ENCODE measurements at regions not wholly inside any gene's neighbourhood (a gene's known extent, or its start where the extent isn't known, plus 50 kb on each side); places are given as distances from the start of the nearest gene placed in this dataset.
"Not testable (repeated sequence)": the region's sequence is repeated elsewhere in the genome, so short reads cannot be mapped to it uniquely, and the experiment has no call there.

DNA sequence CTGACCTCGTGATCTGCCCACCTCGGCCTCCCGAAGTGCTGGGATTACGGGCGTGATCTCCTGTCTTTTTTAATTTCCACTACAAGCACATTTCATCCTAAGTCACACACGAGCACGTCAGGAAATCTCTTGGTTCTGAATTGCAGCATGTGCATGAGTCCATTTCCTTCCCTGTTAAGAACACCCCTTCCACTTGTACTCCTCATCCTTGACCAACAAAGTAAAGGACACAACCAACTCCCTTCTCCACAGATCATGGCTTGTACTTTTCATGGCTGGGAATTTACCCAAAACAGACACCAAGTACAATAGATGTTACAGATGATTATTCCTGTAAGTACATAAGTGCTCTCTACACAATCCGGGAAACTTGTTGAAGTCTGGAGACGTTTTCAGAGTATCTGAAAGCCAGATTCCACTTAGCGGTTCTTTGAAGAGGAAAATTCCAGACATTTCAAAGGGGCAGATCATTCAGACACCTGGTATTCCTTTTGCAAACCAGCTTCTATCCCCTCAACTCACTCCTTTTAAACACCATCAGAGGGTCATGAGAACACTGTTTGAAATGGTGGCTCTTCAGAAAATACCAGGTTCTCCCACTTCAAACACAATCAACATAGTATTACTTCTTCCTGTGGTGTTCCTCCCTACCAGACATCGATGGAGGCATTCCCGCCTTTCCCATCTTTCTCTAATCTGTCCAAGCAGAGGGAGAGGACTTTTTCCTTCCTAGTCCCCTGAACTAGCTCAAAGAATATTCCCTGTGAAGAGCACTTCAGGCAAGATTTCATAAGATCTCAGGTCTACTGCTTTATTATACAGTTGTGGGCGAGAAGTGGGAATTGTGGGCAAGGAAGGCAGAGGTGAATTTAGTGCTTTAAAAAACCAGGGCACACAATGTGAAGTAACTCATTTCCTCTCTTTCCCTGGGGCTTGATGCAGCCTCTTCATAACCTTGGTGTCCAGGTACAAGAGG, 80.1 kb upstream of the TSC22D2 start:
- DNase-seq: no peak

DNA sequence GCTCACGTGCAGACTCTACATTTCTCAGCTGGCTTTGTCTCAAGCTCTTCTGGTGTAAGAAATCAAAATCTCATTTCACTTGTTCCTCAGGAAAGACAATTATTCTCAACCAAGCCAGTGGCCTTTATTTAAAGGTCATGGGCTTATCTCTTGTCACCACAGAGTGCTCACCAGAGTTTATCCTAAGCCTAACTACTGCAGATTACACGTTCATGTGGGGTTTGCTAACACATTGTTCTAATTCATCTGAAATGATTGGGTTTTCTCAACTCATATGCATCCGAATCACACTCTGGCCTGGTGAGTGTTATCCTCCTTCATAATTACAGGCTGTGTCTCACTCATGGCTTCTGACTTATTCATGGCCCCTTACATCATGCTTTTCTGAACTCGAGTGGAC, 83.3 kb upstream of the TSC22D2 start:
- DNase-seq: no peak

DNA sequence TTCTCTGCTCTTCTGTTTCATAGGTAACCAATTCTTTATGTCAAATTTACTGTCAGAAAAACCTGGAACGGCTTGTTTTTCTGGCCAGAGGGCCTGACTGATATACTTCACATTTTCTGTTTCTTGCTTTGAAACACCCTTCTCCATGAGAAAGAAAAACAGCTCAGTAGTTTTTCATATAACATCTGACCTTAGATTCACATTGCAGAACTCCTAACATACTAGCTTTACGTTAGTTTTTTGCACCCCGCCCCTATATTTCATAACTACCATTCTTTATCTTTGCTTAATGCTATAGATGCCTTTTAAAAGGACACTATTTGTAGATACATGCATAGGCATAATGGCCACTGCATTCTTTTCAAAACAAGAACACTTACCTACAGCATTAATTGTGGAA, 83.9 kb upstream of the TSC22D2 start:
- no peak for DNase-seq

DNA sequence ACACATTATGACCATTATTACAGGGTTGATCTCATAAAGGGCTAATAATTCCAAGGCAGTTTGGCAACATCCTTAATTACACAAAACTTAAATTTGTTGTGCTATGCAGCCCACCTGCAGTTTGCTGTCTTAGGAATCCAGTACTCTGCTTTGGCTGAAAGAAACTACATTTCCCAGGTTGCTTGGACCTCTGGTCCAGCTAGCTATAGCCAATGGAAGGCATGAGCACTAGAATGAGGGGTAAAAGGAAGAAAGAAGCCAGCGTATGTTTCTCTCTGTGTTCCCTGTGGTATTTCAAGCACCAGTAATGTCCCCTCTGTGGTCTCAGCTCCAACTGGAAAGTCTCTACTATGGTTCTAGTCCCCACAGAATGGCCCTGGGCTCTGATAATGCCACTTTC, 84.3 kb upstream of the TSC22D2 start:
- DNase-seq: no peak

DNA sequence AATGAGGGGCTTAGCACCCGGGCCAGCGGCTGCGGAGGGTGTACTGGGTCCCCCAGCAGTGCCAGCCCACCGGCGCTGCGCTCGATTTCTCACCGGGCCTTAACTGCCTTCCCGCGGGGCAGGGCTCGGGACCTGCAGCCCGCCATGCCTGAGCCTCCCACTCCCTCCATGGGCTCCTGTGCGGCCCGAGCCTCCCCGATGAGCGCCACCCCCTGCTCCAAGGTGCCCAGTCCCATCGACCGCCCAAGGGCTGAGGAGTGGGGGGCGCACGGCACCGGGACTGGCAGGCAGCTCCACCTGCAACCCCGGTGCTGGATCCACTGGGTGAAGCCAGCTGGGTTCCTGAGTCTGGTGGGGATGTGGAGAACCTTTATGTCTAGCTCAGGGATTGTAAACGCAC, 85.0 kb upstream of the TSC22D2 start:
- not testable (repeated sequence) for DNase-seq

DNA sequence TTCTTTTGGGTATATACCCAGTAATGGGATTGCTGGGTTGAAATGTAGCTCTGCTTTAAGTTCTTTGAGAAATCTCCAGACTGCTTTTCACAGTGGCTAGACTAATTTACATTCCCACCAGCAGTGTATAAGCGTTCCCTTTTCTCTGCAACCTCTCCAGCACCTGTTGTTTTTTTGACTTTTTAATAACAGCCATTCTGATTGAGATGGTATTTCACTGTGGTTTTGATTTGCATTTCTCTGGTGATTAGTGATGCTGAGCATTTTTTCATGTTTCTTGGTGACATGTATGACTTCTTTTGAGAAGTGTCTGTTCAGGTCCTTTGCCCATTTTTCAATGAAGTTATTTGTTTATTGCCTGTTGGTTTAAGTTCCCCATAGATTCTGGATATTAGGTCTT, 87.1 kb upstream of the TSC22D2 start:
- DNase-seq: not testable (repeated sequence)

DNA sequence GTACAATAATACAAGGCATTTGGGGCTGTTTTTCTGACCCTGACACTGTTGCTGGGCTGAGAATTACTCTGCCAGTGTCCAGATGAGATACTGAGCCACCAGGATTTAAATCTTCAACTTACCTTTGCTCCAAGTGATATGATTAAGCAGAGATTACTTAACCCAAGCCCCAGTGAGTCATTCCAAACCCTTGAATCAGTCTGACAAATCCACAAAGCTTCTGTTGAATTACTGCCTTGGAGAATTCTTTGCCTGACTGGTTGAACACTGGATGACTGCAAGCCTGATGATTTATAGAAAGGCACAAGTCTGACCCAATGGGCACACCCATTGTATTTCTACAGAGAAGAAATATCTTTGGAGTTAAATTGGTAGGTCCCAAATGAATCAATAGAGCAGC, 88.2 kb upstream of the TSC22D2 start:
- no peak for DNase-seq

DNA sequence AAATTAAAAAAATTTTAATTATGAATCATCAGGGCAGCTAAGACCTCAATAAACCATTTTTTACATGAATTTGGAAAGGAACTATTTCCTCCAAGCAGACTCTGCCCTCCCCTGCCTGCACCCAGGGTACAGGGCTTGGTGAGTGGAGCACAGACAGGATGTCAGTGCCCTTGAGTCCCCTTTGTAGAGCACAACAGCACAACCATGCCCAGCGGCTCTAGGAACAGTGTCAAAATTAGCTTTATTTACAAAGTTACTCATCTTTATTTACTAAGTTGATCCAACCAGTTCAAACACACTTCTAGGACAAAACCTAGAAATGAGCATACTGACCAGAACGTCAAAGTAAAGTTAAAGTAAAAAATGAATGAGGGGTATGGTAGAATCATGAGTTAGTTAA, 90.6 kb upstream of the TSC22D2 start:
- no peak for DNase-seq

DNA sequence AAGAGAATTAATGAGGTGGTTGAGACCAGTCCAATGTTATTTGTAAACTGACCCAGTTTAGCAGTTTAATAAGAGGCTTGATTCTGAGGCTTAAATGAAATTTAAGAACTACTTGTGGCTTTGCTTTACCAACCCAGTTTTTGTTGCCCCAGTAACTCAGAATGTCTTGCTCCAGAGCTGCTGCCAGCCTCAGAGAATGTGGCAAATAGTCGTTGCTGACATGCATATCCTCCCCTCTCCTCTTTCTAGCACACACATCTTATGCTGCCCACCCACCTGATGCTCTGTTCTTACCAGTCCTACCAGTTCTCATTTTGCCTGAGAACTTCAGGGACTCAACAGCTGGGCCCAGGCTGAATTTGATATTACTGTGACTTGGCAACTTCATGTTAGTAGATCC, 92.4 kb upstream of the TSC22D2 start:
- DNase-seq: no peak

DNA sequence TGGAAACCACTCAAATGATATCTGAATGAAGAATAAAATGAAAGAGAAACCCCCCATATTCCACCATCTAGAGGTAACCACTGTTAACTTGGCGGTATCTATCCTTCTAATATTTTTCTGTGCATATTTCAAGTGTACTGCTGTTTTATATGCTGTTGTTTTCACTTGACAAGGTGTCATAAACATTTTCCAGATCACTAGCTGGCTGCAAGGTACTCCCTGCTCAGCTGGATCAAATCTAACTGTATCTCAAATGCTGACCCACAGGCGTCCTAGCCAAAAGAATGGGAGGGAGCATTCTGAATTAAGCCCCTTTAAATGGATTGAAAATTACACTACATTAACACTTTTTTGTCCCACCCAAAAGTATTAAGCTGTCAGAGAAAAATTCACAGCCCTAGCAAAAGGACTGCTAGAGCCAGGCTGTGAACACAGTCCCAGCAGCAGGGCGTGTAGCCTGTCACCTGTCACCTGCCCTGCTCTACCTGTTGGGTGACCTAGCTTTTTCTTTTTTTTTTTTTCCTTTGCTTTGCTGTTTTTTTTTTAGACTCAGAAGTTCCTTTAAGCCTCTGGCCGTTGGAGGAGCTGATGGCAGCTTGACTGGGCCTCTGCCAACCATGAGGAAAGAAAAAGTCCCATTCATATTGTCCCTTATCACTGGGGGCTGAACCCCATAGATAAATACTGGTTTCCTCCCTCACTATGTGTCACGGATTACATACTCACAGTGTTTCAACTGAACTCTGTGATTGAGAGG, 93.7 kb upstream of the TSC22D2 start:
- DNase-seq: no peak

DNA sequence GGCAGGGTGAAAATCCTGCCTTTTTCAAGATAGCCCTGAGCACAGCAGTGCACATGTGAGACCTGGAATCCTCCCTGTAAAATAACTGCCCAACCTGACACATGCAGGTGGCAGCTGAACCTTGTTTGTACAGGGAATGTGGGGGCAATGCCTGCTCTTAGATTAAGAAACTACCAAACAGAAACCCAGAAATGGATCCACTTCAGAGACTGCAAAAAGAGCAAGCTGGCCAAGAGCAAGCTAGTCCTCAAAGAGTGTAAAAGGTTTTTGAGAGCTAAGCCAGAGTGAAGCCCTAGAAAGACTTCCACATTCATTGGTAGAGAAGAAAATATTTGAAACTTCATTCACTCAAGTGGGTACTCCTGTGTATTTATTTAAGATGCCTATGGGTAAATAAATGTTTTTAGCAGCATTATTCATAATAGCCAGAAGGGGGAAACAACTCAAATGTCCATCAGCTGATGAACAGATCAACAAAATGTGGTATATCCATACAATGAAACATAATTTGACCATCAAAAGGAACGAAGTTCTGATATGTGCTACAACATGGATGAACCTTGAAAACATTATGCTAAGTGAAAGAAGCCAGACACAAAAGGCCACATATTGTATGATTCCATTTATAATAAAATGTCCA, 96.0 kb upstream of the TSC22D2 start:
- DNase-seq: no peak

DNA sequence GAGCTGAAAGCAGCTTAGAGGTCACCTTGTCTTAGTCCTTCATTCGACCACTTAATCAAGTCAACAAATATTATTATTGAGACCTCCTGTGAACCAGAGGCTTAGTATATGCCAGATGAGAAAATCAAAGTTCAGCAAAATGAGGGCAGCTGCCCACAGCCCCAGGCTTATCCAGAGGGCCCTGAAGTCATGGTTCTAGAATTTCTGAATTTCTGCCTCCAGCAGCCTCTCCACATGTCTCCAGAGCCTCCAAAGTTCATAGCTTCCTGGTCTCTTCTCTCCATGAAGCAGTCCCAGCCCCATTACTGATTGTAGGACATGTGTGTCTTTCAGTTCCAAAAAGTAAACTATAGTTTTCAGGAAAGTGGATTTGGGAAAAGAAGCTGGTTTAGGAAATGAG, 96.9 kb upstream of the TSC22D2 start:
- no peak for DNase-seq

DNA sequence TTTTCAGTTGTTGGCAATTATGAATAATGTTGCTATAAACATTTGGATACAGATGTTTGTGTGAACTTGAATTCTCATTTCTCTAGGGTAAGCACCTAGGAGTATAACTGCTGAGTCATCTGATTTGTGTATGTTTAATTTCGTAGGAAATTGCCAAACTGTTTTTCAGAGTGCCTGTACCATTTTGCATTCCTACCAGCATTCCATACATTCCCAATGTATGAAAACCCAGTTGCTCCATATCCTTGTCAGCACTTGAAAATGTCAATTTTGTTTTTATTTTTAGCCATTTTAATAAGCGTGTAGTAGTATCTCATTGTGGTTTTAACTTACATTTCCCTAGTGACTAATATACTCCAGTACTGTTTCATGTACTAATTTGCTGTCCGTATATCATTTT, 98.5 kb upstream of the TSC22D2 start:
- no peak for DNase-seq

DNA sequence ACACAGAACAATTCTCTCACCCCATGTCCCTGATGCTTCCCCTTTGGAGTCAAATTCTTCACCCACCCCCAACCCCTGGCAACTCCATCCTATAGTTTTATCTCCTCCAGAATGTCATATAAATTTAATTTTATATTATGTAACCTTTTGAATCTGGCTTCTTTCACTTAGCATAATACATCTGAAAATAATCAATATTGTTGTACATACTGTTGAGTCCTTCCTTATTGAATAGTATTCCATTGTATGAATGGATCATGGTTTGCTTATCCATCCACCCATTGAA, 98.9 kb upstream of the TSC22D2 start:
- no peak for DNase-seq

DNA sequence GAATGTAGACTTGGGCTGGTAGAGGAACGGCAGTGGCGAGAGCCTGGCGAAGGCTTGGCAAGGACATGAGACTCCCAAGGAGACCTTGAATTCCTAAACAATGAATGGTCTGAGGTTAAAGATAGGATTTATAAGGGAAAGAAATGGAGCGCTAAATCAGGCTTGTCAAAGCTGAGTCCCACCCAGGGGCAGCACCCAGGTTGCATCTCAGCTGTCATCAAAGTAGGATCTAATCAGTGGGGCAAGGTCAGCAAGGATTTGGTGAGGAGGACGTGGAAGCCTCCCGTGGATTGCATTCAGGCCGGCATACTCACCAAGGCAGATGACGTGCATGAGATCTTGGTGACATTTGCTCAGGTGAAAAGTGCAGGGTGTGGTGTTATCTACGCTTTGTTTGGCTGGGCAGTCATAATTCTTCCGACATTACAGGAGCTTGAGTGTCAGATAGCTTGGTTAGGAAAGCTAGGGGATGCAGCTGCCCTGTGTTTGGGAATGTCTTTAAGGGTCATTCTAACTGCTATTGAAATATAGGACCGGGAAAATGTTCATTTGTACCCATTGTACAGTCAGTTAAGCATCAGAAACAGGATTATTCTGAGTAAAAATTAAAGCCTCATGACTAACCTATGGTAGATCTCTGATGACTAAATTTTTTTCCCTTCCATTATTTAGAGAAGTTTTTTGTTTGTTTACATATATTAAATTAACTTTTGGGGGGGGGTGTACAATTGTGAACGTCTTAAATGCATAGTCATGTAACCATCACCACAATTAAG, 99.4 kb upstream of the TSC22D2 start:
- DNase-seq: no peak

DNA sequence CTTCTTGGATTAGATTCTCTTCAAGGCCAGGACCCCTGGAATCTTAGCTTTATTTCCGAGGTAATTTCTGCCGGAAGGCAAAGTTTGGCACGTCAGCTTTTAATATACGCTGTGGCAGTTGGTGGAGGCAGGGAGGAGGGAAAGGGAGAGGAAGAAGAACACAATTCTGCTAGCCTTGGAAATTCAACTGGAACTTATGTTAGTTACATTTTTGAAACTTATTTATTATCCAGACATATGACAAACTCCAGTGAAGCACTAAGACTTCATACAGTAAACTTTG, 100.1 kb upstream of the TSC22D2 start:
- no peak for DNase-seq

DNA sequence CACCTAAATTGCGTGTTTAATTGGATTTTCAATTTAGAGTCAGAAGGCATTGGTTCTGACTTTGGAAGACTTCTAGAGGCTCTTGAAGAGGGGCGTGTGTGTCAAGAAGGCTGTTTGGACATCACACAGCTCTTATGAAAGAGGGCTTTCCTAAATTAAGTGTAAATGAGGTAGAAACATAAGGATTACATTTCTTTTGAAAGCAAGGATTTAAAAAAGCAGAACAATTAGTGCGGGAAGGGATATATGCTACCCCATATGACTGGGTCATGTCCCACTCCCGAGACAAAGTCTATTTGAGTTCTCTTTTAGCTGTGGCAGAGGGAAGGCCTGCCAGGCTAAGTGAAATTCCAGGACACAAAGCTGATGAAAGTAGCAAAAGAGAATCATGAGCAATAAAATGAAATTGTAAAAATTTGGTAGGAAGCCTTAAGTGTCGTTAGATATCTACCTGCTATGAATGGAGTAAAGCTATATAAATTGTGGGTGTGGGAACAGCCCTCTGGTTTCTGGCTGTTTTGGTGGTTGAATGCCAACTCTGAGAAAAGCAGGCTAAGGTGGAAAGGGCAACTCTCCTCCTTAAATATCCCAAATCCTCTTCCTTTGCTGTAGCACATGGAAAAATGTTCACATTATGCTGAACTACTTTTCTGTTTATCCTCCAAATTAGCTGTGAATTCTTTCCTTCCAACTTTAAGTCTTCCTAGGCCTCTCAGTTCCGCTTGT, 100.6 kb upstream of the TSC22D2 start:
- DNase-seq: no peak

DNA sequence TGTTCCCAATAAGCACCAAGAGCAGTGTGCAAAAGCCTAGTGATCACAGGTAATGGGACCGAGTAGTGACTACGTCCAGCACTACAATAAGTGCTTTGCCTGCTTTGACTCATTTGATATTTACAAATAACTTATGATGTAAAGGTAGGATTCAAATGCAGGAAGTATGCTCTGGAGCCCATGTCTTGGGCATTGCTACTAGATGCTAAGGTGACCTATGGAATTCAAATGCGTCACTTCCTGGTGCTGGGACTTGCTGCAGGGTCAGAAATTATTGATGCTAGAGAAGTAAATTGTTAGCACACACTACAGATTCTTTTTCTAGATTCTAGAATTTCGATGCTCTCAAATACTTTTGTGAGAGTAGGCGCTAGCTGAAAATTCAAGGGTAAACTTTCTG, 101.2 kb upstream of the TSC22D2 start:
- no peak for DNase-seq

DNA sequence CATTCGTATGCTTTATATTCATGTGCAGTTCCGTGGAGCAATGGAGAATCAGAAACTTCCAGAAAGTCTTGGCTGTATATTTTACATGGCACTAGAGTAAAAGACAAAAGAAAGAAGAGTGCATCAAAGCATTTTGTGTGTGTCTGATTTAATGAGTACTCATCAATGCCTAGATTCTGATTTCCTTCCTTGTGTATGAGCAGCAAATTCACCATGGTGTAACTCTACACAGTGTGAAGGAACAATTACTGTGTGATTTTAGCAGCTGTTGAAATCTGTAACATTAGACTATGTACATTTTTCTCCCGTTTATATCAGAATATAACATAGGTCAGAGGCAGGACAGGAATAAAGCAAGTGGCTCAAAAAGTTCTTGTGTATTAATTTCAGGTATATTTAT, 102.0 kb upstream of the TSC22D2 start:
- DNase-seq: no peak

DNA sequence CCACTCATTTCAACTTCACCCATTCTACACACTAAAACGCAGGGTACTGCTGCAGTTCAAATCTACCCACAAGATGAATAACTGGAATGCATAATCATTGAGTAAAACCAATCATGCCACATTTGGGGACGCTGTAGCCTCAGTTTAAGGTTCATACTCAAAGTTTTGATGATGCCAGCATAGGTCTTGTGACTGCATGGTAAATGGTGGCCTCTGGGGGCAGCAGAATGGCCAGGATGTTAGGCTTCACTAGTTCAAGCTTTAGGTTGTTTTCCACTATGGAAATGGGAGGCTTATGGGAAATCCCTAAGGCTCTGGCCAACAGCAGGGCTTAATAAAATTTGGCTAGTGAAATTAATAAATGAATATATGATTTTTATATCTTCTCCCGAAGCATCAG, 104.3 kb upstream of the TSC22D2 start:
- no peak for DNase-seq

DNA sequence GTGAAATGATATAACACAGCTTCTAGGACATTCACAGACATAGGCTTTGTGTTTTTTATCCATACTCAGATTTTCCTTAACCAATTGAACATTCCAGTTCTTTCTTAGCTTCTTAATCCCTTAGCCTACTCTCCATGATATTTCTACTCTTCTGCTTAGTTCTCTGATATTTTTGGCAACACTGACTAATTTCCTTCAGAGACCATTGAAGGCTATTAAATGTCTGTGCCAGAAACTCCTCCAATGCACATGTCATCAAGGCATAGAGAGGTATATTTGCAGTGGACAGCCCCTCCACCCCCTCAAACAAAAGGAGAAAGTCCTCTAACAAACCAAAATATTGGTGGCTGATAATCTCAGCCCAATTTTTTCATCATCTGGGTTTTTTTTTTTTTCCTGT, 105.9 kb upstream of the TSC22D2 start:
- DNase-seq: no peak

DNA sequence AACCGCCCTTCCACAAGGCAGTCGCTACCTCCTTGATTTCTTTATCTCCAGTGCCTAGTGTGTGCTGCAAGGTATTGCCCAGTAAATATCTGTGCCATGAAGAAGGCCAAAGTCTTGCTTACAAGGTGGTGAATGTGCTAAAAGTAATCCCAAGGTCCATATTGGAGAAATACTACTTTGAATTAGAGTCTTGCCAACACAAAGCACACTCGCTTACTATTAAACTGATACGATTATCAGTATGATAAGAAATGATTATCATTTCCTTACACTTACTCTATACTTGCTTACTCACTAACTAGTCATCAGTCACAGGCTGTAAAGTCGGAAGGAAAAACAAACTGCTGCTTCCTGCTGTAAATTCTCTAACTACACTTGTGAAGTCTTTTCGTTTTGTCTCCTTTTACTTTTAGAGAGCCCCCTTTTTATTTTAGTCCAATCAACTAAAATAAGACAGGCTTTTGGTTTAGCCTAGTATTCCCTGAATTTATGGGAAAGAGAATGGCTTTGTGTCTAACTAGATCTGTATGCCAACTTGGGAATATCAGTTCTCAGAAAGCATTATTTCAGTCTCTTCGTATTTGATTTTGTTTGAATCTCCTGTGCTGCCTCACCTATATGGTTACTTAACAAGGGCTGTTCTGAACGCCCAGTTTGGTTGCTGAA, 107.1 kb upstream of the TSC22D2 start:
- DNase-seq: no peak

All from CD4-positive, alpha-beta T cell treated with Interleukin-10 for 1 hour (primary cell).